HG03064 (cell line): ENCODE measurements at regions not wholly inside any gene's neighbourhood (a gene's known extent, or its start where the extent isn't known, plus 50 kb on each side); places are given as distances from the start of the nearest gene placed in this dataset.

Source experiments
- ATAC-seq: cut with Tn5 transposase; IDR thresholded peaks from one replicate; pipeline ENCODE4 v1.9.1; 2021; ENCODE audit warnings: low read depth; ENCODE audit not compliant: unreplicated experiment

DNA sequence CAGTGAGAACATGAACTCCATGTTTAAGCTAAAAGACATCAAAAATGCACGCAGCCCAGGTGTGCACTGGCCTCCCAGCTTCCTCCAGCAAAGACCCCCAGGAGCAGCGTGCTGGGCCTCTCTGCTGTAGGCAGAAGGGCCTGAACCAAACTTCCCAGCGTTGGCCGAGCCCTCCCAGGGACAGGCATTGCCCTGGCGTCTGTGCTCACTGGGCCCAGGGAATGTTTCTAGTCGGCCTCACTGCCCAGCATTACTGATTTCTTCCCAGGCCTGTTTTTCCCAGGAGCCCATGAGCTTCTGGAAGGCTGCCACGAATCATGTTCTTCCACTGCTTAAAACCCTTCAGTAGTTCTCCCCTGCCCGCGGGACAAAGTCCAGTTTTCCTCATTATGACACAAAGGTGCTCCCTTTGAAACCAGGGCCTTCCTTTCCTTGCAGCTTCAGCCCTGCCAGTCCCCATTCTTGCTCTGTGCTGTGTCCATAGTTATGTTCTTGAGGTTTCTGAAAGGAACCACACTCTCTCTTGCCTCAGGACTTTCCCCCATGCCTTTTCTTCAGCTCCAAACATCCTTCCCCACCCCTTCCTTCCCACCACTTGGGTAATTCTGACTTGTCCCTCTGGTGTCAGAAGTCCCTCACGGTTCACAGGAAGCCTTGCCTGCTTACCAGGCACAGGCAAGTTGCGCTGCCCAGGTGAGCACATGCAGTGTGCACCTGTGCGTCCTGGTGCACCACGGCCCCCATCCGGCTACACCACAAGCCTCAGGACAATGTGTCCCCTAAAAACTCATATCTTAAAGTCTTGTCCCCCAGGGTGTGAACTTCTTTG, 93.4 kb upstream of the ENPP6 start:
- ATAC-seq, result no peak

DNA sequence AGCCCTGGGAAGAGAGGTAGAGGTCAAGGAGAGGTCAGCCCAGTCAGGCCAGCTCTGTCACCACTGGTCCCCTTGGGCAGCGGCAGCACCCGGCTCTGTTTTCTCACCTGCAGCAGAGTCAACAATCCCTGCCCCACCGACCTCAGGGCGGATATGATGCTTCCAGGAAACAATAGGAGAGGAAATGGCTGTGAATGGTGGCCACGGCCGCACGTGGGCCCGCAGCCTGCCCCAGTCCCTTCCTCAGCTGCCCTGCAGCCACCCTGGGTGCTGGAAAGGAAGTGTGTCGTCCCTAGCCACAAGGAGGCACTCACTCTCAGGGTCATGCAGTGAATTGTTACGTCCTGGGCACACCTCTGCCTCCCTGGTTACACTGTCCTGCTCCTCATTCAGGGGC, 92.5 kb upstream of the ENPP6 start:
- no peak for ATAC-seq

DNA sequence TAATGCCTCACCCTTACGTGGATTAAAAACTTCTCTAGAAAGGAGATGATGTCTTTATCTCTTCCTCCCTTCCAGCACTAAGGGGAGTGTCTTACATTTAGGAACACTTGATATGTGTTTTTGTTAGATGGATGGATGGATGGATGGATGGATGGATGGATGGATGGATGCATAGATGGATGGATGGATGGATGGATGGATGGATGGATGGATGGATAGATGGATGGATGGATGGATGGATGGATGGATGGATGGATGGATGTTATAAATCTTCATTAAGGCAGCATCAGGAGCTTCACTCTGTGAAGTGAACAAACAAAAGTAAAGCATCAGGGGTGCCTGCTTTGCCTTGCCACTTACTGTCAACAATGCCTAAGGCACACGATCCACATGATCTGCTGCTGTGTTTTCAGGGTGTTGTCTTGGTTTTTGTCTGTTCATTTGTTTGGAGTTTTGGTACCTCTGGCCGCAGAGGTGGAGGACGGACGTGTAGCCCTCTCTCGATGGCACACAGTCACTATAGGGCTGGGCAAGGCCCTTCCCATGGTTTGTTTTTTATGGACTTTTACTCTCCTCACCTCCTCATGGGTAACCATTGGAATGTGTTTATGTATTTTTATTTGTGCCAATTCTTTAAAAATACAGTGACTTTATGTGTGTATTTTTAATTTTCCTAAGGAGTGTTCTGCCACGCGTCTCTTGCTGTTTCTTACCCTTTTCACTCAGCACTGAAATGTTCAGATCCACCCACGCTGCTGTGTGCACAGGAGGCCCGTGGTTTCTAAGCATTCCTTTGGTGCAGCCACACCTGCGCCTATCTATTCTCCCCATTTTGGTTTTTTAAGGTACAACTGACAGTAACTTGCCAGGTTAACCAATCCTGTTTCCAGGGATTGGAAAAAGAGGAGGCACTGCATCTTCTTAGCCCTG, 91.8 kb upstream of the ENPP6 start:
- ATAC-seq, result no peak

DNA sequence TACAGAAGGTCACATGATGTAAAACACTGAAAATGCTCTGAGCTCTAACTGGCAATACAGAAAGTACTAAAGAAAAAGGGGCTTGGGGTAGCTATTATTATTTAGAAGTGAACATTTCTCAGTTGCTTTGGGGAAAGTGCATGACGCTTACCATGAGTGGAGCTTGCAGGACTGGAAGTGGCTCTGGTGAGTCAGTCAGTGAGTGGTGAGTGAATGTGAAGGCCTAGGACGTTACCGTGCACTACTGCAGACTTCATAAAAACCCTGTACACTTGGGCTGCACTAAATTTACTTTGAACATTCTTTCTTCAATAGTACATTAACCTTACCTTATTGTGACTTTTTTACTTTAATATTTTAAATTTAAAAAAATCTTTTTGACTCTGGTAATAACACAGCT, 89.3 kb upstream of the ENPP6 start:
- ATAC-seq, result no peak

DNA sequence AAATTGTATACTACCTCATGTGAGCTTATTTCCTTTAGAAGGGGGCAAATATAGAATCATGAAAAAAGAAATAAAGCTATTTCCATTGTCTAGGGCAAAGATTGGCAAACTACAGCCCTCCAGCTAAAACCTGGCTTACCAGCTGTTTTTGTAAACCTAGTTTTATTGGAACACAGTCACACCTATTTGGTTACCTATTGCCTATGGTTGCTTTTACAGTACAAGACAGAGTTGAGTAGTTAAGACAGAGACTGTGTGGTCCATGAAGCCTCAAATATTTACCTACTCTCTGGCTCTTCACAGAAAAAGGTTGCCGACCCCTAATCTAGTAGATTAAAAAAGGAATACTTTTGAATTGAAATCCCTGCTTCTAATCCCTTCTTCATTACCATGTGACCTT, 88.8 kb upstream of the ENPP6 start:
- ATAC-seq, result no peak

DNA sequence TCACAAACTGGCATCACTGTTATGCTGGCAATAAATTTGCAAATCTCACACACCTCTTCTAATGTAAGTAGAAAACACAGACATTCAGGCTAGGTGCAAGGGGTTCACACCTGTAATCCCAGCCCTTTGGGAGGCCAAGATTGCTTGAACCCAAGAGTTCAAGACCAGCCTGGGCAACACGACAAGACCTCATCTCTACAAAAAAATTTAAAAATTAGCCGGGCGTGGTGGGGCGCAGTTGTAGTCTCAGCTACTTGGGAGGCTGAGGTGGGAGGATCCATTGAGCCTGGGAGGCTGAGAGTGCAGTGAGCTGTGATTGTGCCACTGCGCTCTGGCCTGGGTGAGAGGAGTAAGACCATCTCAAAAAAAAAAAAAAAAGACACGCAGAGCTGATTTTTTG, 83.1 kb upstream of the ENPP6 start:
- no peak for ATAC-seq

DNA sequence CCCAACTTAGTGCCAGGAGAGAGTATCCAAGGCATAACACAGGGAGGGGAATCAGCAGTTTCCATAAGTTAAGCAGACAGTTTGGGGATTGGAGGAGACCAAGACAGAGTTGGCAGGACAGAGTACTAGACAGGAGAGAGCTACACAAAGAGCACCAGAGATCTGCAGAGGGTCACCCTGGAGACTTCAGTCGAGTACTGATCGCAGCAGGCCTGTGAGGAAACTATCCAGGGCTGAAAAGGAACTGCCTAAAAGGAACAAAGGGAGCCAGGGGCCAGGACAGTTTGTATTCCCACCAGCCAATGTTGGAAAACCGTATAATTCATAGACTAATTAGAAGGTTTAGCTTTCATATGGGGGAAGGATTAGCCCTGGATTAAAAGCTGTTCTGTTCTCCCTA, 80.6 kb upstream of the ENPP6 start:
- ATAC-seq, result no peak

DNA sequence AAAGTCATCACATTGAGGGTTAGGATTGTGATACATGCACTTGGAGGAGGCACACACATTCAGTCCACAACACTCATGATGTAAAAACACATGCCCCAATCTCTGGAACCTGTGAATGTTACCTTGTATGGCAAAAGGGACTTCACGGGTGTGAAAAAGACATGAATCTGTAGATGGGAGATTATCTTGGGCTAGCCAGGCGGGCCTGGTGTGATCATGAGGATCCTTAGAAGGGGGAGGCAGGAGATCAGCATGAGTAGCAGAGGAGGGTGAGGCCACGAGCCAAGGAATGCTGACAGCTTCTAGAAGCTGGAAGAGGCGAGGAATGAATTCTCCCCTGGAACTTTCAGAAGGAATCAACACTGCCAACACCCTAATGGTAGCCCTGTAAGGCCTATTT, 77.5 kb upstream of the ENPP6 start:
- no peak for ATAC-seq

DNA sequence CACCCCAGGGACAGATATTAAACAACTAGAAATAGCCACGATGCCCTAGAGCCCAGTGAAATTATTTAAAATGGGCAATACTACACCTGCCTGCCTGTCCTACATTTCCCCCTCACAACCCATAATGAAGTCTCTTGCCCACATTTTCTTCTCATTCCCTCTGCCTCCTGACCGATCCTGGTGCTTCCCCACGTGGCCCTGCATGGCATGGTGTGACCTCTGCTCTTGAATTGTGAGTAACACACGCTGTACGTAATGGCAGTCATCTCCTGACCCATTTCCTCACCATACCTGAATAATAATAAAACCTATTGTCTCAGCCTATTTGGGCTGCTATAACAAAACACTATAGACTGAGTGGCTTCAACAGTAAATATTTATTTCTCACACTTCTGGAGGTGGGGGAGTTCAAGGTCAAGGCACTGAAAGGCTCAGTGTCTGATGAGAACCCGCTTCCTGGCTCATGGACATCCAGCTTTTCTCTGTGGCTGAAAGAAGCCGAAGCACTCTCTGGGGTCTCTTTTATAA, 77.0 kb upstream of the ENPP6 start:
- no peak for ATAC-seq

DNA sequence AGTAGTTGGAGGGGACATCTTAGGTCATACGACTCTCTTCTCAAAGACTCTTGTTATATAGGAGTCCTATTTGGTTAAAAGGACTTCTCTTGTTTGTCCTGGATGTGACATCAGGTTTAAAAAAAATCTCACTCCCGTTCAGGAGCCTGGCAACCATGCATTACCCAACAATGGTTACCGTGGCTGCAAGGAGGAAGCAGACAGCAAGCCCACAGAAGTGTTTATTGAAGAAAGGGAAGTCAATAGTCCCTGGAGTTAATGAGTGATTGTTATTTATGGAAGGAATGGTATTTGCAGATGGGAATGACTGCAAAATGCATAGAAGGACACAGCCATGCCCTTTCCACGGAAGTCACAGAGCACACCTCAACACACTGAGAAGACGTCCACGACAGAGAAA, 75.9 kb upstream of the ENPP6 start:
- no peak for ATAC-seq

DNA sequence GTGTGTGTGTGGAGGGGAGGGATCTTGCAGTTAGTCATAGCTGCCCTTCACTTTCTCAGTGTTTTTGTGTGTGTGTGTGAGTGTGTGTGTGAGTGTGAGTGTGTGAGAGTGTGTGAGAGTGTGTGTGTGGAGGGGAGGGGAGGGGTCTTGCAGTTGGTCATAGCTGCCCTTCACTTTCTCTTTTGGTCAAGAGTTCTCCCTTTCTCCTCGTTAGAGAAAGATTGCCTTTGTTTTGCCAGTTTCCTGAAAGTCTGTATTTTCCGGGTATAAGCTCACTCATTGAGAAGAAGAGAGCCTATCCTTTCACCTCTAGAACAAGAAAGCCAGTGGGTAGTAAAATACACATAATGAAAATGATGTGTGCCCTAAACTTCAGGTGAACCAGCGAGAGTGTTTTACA, 75.2 kb upstream of the ENPP6 start:
- ATAC-seq, result no peak

DNA sequence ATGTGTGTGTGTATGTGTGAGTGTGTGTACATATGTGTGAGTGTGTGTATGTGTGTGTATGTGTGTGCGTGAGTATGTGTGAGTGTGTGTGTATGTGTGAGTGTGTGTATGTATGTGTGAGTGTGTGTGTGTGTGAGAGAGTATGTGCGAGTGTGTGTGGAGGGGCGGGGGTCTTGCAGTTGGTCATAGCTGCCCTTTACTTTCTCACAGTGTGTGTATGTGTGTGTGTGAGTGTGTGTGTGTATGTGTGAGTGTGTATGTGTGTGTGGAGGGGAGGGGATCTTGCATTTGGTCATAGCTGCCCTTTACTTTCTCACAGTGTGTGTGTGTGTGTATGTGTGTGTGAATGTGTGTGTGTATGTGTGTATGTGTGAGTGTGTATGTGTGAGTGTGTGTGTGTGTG, 74.8 kb upstream of the ENPP6 start:
- ATAC-seq, result no peak

DNA sequence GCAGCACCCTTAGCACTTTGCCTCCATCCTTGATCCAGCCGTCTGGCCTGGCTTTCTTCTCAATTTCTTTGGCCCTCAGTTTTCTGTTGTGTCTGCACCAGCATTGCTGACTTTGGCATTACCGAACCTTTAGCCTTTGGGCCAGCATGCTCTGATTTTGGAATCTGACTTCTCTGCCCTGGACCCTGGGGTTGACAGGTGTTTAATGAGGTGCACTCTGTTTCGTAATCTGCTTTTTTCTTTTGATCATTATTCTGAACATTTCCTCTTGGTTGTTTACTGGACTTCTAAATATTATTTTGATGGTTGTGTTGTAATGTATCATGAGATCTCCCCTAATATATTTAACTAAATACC, 71.5 kb upstream of the ENPP6 start:
- no peak for ATAC-seq

DNA sequence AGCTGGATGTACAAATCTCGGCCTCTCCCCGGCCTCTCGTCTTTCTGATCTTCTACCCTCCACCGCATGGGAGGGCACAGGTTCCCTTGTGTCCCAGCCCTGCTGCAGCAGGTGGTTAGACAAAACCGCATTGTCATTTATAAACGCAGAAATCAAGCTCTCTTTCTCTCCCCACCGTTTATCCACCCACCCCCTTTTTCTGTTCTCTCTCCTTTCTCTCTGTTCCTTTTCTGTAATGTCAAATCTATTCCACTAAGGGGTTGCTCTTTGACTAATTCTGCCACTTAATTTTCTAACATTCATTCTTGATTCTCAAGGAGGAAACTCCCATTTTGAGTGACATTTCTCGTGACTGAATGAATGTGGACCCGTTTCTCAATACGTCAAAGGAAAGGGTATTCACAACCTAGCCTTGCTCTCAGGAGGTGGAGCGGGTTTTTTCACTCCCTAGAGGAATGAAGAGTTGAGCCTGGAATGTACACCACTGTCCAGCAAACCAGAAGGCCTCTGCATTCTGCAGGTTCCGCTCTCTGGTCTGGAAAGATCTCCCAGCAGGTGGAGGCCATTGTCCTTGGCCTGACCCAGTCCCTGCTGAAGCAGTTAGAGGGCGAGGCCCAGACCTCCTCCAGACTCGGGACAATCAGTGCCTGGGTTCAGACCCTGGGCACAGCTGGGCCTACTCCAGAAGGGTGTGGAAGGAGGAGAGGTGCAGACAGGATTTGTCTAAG, 70.9 kb upstream of the ENPP6 start:
- peak; percentile 62 for ATAC-seq

DNA sequence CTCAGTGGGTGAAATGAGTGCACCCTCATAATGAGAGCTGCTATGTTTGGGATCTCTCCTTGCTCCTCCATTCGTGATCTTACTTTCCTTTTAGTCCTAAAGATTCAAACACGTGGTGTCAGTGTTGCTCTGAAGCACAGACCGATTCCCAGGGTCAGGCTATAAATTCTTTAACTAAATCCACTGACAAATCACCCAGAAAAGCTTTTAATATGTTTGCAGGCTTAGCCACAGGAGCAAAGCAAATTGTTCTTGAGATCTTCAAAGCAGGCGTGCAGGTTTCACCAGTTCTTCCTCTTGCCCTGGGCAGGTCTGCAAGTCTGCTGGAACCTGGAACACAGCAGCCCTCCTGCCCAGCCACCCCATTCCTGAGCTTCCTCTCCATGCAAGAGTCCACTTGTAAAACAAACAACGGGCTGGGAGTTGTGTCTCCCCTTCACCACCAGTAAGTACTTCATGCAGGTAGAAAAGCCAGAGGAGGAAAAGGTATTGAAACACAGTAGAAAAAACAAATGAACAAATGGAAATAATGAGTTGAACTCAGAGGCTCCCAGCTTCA, 70.1 kb upstream of the ENPP6 start:
- ATAC-seq, result no peak

DNA sequence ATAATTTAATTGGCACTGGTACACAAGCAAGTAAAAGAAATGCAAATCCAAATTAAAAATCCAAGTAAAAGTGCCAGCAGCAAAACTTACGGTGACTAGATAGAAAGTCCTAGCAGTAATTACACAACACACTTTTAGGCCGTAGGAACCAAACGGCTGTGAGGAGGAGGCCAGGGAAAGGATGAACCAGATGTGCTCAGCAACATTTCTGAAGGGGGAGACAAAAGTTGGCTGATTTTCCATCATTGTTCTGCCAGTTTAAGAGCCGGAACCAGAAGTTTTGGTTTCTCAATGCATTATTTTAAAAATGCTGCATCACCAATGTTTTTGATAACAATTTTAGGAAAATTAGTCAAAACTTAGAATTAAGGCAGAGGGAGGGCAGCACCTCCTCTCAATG, 68.7 kb upstream of the ENPP6 start:
- no peak for ATAC-seq

DNA sequence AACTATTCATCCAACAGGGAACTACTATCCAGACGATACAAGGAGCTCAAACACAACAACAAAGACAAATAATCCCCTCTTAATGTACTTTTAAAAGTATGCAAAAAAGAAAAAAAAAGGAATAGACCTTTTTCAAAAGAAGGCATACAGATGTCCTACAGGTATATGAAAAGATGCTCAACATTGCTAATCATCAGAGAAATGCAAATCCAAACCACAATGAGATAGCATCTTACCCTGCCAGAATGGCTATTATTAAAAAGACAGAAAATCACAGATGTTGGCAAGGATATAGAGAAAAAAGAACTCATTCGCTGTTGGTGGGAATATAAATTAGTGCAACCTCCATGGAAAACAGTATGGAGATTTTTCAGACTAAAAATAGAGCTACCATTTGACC, 67.1 kb upstream of the ENPP6 start:
- no peak for ATAC-seq

DNA sequence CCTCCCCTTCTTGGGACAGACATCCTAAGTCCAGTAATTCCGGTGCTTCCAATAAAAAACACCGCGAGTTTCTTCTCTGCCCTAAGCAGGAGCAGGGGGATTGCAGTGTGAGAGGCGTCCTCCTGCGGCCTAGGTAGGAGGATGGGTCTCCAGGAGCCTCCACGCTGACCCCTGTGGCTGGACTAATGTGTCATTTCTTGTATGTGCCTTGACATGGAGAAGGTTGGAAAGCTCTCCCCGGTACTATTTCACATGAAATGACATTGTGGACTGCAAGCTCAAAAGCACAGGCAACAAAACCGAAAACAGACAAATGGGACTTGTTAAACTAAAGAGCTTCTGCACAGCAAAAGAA, 66.6 kb upstream of the ENPP6 start:
- no peak for ATAC-seq

DNA sequence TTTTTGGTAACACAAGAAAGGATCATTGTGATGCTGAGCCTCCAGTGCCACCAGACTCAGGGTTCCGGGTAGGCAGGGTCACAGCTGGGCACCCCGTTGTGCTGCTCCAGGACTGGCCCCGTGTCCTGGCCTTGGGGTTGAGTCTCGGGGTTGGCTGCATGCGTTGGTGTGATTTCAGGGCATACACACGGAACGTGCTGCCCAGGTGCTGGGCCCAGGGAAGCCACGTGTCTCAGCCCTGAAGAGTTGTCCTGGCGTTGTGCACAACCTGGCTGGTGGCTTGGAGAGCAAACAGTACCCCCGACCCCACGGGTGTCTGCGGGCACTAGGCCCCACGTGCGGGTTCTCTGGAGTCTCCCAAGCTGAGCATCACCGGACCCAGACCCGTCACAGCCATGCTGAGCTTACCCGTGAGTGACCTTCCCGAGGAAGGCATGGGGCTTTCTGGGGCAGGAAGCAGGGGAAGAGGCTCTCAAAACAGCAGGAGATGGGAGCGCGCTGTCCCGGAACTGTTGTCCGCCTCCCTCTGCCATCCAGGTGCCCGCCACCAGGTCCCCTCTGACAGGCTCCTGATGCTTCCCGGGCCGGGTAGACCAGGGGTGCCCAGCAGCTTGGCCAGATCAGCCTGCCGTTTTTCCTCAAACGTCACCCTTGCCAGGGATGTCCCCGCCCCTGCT, 66.1 kb upstream of the ENPP6 start:
- no peak for ATAC-seq
